ENCODE measurements at regions not wholly inside any gene's neighbourhood (a gene's known extent, or its start where the extent isn't known, plus 50 kb on each side); places are given as distances from the start of the nearest gene placed in this dataset.

DNA sequence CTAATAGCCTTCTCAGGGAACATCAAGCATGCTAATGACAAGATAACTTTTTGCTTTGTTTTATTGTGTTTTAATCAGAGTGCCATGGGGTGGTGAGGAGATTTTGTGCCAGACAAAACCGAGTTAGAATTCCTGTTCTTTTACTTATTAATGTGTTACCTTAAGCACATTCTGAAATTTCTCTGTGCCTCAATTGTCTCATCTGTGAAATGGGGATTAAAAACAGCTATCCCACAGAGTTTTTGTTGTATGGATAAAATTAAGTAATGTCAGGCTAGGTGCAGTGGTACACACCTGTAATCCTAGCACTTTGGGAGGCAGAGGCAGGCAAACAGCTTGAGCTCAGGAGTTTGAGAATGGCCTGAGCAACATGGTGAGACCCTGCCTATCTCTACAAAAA, 138.0 kb downstream of the PROX1 start:
- no peak for TF ChIP-seq POLR2A (IDR thresholded peaks at IDR 0.05)
- TF ChIP-seq, protein P1, sequence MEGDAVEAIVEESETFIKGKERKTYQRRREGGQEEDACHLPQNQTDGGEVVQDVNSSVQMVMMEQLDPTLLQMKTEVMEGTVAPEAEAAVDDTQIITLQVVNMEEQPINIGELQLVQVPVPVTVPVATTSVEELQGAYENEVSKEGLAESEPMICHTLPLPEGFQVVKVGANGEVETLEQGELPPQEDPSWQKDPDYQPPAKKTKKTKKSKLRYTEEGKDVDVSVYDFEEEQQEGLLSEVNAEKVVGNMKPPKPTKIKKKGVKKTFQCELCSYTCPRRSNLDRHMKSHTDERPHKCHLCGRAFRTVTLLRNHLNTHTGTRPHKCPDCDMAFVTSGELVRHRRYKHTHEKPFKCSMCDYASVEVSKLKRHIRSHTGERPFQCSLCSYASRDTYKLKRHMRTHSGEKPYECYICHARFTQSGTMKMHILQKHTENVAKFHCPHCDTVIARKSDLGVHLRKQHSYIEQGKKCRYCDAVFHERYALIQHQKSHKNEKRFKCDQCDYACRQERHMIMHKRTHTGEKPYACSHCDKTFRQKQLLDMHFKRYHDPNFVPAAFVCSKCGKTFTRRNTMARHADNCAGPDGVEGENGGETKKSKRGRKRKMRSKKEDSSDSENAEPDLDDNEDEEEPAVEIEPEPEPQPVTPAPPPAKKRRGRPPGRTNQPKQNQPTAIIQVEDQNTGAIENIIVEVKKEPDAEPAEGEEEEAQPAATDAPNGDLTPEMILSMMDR (IDR thresholded peaks at IDR 0.05), result no peak

Data from esophagus squamous epithelium (tissue), 4 donors.